GM12891 (cell line): ENCODE measurements at regions not wholly inside any gene's neighbourhood (a gene's known extent, or its start where the extent isn't known, plus 50 kb on each side); places are given as distances from the start of the nearest gene placed in this dataset.

ENCODE experiments used
- POLR2A ChIP-seq: IDR thresholded peaks from 2 replicates; pipeline ENCODE4 v1.6.1; 2011; ENCODE audit warnings: low read depth, low read length, control low read depth
- POLR2AphosphoS5 ChIP-seq: IDR thresholded peaks from 2 replicates; pipeline ENCODE4 v1.6.1; 2011; ENCODE audit warnings: low read depth, low read length, control low read depth

DNA sequence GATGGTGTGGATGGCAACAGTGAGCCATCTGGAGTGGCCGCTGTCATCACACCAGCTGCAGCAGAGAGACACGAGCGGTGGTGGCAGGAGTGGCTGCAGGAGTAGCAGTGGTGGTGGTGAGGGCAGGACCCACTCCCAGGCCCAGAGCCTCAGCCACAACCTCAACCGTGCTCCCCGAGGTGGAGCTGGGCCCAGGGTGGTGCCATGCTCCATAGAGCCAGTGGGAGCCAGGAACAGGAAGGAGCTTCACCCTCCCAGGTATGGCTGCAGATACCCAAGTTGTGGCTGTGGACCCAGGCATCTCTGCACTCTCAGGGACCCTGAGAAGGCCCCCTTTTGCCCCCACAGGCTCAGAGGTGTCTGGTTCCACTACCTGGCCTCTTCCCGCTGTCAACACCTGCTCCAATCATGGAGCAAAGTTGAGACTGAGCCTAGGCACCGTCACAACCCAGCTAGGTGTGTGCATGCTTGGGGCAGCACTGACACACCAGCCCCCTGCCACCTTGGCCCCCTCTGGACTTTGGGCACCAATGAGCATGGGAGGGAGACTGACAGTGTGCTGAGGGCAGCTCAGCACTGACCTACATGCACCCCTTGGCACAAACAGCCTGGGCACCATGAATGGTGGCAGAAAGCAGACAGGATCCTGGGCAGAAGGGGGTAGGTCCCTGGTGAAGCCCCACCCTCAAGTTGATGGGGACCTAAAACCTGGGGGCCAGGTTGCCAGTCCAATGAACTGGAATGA, 188.9 kb downstream of the NDUFA10 start:
- TF ChIP-seq POLR2A (no peak), POLR2AphosphoS5 (no peak)
